AG10803 (cell line): ENCODE measurements at regions not wholly inside any gene's neighbourhood (a gene's known extent, or its start where the extent isn't known, plus 50 kb on each side); places are given as distances from the start of the nearest gene placed in this dataset.
"Not testable (repeated sequence)": the region's sequence is repeated elsewhere in the genome, so short reads cannot be mapped to it uniquely, and the experiment has no call there.

Experiments
- DNase-seq: peaks from one replicate; pipeline ENCODE4 v3.0.0; 2010; ENCODE audit warnings: low read depth
- H3K4me3 ChIP-seq: 2 replicates; pipeline ENCODE4 v1.5.1; 2011; ENCODE audit warnings: mild to moderate bottlenecking, low read length, control low read depth
- CTCF ChIP-seq: conservative IDR thresholded peaks from 2 replicates; pipeline ENCODE4 v1.5.1; 2011; ENCODE audit warnings: mild to moderate bottlenecking, low read length, control low read depth, inconsistent platforms

DNA sequence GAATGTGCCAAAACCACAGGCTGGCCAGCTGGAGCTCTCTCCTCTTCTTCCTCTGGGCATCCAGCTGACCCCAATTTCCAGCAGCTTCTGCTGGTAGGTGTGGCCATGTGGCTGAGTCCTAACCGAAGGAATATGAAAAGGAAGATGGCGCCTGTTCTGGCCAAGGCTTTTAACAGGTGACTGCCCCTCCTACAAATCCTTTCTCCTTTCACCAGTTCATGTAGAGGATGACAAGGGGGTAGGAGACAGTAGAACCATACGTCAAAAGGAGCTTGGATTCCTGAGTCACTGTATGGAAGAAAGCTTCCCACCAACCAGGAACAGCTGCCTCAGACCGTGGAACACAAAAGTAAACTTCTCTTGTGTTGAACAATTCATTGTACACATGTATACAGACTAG lies 316.7 kb upstream of the IGF1R start:
- no peak for TF ChIP-seq CTCF
- no peak overlapping the region for H3K4me3 ChIP-seq
- DNase-seq, result no peak

DNA sequence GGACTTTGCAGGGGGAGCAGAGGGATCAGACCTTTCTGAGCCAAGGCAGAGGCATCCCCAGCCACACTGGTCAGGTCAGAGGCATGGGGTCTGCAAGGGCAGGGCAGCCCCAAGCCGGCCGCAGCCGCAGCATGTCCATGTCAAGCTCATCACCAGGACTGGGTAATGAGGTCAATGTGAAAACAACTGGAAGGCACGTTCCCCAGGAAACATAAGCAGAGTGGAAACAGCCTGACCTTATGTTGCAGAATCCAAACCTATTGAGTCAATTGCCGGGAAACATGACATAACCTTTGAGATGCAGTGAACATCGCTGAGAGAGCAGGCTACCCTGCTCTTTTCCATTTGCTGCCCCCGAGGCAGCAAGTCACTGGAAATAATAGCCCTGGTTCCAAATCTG lies 315.1 kb upstream of the IGF1R start:
- no peak for TF ChIP-seq CTCF
- H3K4me3 ChIP-seq, result no peak overlapping the region
- no peak for DNase-seq

- H3K4me3 ChIP-seq, result no peak overlapping the region
- TF ChIP-seq CTCF, result no peak
- no peak for DNase-seq
These were observed 305.4 kb upstream of the IGF1R start for GRCh38 chr15:98342911-98343310.

- no peak overlapping the region for H3K4me3 ChIP-seq
- no peak for TF ChIP-seq CTCF
- no peak for DNase-seq
These were observed 303.7 kb upstream of the IGF1R start for GRCh38 chr15:98344591-98344990.

- H3K4me3 ChIP-seq, result no peak overlapping the region
- peak; percentile 1 for DNase-seq
- TF ChIP-seq CTCF, result no peak
These were observed 301.3 kb upstream of the IGF1R start for GRCh38 chr15:98347001-98347400.

DNA sequence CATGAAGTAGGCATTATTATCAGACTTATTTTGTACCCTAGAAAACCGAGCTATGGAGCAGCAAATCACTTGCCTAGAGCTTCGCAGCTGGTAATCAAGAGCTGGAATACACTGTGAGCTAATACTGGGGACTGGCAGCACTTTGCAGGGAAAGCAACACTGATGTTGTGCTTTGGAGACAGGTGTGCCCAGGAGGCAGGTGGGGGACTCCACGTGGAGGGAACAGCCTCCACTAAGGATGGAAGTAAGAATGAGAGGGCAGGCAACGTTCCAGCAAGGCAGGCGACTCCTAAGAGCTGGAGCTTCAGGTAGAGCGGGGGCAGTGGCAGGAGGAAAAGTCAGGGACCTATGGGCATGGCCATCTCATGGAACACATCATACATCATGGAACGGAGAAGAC lies 300.5 kb upstream of the IGF1R start:
- no peak for DNase-seq
- TF ChIP-seq CTCF, result no peak
- no peak overlapping the region for H3K4me3 ChIP-seq

GRCh38 chr15:98350276-98350675 lies 298.1 kb upstream of the IGF1R start:
- no peak for DNase-seq
- no peak for TF ChIP-seq CTCF
- no peak overlapping the region for H3K4me3 ChIP-seq

DNA sequence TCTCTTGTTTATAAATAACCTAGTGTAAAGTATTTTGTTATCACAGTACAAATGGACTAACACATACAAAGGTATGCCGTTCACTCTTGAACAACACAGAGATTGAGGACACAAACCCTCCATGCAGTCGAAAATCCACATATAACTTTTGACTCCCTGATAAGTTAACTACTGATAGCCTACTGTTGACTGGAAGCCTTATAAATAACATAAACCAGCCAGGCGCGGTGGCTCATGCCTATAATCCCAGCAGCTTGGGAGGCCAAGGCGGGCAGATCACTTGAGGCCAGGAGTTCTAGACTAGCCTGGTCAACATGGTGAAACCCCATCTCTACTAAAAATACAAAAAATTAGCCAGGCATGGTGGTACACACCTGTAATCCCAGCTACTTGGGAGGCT lies 290.1 kb upstream of the IGF1R start:
- DNase-seq, H3K4me3 ChIP-seq: not testable (repeated sequence)
